Chondrocyte (in vitro differentiated cells): ENCODE measurements at regions not wholly inside any gene's neighbourhood (a gene's known extent, or its start where the extent isn't known, plus 50 kb on each side); places are given as distances from the start of the nearest gene placed in this dataset.

Experiments used
- DNase-seq: peaks from one replicate; pipeline ENCODE4 v3.0.0; 2021; ENCODE audit warnings: mixed read lengths, low spot score
- H3K27ac Mint-ChIP-seq: one replicate; pipeline ENCODE4 v1.8.0; 2021; ENCODE audit warnings: mild to moderate bottlenecking, moderate library complexity, mixed read lengths; ENCODE audit not compliant: unreplicated experiment
- H3K27me3 Mint-ChIP-seq: 2 replicates; pipeline ENCODE4 v1.8.0; 2021; ENCODE audit warnings: low read depth, mixed read lengths
- H3K36me3 Mint-ChIP-seq: 2 replicates; pipeline ENCODE4 v1.8.0; 2021; ENCODE audit warnings: low read depth, mixed read lengths
- H3K4me1 Mint-ChIP-seq: 2 replicates; pipeline ENCODE4 v1.8.0; 2021; ENCODE audit warnings: low read depth, mild to moderate bottlenecking, mixed read lengths
- H3K4me3 Mint-ChIP-seq: one replicate; pipeline ENCODE4 v1.8.0; 2021; ENCODE audit warnings: mild to moderate bottlenecking, moderate library complexity, mixed read lengths; ENCODE audit not compliant: unreplicated experiment
- H3K9me3 Mint-ChIP-seq: 2 replicates; pipeline ENCODE4 v1.8.0; 2021; ENCODE audit warnings: low read depth, mixed read lengths
- TF ChIP-seq, protein P1 (sequence below): fragments of 200-600 bp; sonication (generic); IDR thresholded peaks from 2 replicates; pipeline ENCODE4 v1.5.0; 2021; ENCODE audit warnings: antibody characterized with exemption, mild to moderate bottlenecking, moderate library complexity

DNA sequence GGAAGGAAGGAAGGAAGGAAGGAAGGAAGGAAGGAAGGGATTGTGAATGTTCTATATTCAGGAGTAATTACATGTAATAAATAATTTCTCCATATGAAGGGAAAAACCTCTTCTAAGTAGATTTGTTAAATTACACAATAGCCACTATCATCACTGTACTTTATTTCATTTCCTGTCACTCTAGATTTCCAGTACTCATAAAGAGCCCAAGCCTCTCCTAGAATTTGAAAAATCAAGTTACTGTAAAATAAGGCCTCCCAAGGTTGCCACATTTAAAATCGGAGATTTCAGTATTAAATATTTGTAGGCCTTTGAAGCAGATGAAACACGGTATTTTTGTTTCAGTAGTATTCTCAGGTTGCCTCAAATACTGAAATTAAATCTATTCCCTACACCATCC is 499.0 kb downstream of the CDH10 start:
- TF ChIP-seq, protein P1, sequence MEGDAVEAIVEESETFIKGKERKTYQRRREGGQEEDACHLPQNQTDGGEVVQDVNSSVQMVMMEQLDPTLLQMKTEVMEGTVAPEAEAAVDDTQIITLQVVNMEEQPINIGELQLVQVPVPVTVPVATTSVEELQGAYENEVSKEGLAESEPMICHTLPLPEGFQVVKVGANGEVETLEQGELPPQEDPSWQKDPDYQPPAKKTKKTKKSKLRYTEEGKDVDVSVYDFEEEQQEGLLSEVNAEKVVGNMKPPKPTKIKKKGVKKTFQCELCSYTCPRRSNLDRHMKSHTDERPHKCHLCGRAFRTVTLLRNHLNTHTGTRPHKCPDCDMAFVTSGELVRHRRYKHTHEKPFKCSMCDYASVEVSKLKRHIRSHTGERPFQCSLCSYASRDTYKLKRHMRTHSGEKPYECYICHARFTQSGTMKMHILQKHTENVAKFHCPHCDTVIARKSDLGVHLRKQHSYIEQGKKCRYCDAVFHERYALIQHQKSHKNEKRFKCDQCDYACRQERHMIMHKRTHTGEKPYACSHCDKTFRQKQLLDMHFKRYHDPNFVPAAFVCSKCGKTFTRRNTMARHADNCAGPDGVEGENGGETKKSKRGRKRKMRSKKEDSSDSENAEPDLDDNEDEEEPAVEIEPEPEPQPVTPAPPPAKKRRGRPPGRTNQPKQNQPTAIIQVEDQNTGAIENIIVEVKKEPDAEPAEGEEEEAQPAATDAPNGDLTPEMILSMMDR = no peak
- Mint-ChIP-seq H3K27ac (no peak overlapping the region), H3K36me3 (no peaks in the 10 kb centered on the region), H3K4me1 (no peaks in the 10 kb centered on the region), H3K27me3 (no peaks in the 10 kb centered on the region), H3K9me3 (no peaks in the 10 kb centered on the region), H3K4me3 (no peak overlapping the region)
- no peak for DNase-seq

DNA sequence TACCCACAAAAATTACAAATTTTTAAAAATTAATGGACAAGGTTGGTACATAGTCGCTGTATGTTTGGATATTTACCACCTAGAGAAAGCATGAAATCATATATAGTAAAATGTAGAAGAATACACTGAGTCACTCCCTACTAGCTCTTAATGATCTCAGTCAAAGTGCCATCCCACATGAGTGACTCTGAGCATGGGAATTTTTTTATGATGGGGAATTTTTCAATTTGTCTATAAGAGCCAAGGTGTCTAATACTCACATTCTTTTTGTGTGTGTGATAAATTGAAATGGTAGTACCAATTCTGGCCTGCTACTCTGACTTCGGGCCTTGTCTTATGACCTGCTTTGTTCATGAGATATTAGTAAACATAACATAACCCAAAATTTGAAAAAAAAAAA is 483.2 kb downstream of the CDH10 start:
- Mint-ChIP-seq H3K27me3 (no peaks in the 10 kb centered on the region), H3K9me3 (peaks cover 6% of the 10 kb centered on the region), H3K4me1 (no peaks in the 10 kb centered on the region), H3K27ac (no peak overlapping the region), H3K4me3 (no peak overlapping the region), H3K36me3 (no peaks in the 10 kb centered on the region)
- TF ChIP-seq, protein P1 = no peak
- DNase-seq = no peak

DNA sequence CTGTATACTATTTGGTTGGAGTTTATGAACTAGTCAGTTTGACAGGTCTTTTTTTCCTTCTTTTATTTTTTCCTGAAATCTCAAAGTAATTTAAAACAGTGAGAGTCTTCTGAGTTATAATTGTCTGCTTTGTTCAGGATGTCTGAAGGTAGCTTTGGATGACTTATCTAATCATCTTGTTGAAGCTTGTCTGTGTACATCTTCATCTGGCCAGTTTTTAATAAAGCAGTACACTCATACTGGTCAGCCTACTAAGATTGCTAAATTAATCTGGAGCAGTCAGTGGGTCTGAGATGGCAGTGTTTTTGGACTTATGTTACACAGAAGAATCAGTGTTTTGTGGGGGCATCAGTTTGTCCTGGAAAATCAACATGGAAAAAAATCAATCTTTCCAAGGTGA is 482.4 kb downstream of the CDH10 start:
- Mint-ChIP-seq H3K27ac (no peak overlapping the region), H3K4me3 (no peak overlapping the region), H3K9me3 (peaks cover 2% of the 10 kb centered on the region), H3K36me3 (no peaks in the 10 kb centered on the region), H3K4me1 (no peaks in the 10 kb centered on the region), H3K27me3 (no peaks in the 10 kb centered on the region)
- no peak for DNase-seq
- TF ChIP-seq, protein P1 = no peak

DNA sequence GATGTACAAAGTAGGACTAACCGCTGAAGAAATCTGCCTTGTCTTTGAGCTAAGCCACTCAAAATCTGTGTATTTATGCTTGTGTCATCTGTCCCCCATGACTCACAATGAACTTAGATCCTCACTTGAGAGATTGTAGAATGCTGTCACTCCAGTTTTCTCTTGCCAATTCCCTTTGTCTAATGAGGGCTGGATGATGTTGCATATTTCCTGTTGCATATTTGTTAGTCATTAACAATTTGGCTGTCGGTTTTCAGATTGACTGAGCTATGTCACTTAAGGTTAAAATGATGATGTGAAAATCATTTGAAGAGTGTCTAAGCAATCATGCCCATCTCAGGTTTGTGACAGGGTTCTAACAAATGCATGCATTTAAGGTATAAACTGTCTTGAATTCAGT is 481.7 kb downstream of the CDH10 start:
- Mint-ChIP-seq H3K27ac (no peak overlapping the region), H3K4me1 (no peaks in the 10 kb centered on the region), H3K36me3 (no peaks in the 10 kb centered on the region), H3K4me3 (no peak overlapping the region), H3K27me3 (no peaks in the 10 kb centered on the region), H3K9me3 (no peaks in the 10 kb centered on the region)
- TF ChIP-seq, protein P1 = no peak
- no peak for DNase-seq

DNA sequence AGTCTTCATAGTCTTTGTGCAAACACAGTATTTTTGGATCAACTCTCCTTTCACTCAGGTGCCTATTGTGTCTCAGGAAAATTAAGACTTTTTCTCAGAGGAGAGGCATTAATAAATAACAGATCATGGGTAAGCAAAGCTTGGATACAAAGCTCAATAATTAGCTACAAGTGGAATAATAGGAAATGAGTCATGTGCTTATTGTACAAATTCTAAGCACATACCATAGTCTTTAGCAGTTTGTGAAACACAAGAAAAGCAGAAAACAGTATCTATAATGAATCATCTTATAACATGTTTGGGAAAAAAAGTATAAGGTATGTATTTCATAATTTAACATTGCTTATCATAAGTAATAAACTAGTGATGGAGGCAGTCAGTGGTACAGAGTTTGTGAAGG is 477.0 kb downstream of the CDH10 start:
- Mint-ChIP-seq H3K4me3 (no peak overlapping the region), H3K4me1 (no peaks in the 10 kb centered on the region), H3K27ac (no peak overlapping the region)

More for the DNA sequence above, 477.0 kb downstream of the CDH10 start:
- no peak for DNase-seq
- H3K9me3 Mint-ChIP-seq = no peaks in the 10 kb centered on the region
- TF ChIP-seq, protein P1 = no peak
- H3K27me3 Mint-ChIP-seq = no peaks in the 10 kb centered on the region
- no peaks in the 10 kb centered on the region for H3K36me3 Mint-ChIP-seq
